GM20000 (cell line): ENCODE measurements at regions not wholly inside any gene's neighbourhood (a gene's known extent, or its start where the extent isn't known, plus 50 kb on each side); places are given as distances from the start of the nearest gene placed in this dataset.

ENCODE experiments used
- DNase-seq: peaks from one replicate; pipeline ENCODE4 v3.0.0; 2012; ENCODE audit warnings: low spot score
- TF ChIP-seq, protein P1 (sequence below): IDR thresholded peaks from 2 replicates; pipeline ENCODE4 v1.5.1; 2012; ENCODE audit warnings: mild to moderate bottlenecking, control low read depth; ENCODE audit errors: extremely low read depth, missing control alignments

DNA sequence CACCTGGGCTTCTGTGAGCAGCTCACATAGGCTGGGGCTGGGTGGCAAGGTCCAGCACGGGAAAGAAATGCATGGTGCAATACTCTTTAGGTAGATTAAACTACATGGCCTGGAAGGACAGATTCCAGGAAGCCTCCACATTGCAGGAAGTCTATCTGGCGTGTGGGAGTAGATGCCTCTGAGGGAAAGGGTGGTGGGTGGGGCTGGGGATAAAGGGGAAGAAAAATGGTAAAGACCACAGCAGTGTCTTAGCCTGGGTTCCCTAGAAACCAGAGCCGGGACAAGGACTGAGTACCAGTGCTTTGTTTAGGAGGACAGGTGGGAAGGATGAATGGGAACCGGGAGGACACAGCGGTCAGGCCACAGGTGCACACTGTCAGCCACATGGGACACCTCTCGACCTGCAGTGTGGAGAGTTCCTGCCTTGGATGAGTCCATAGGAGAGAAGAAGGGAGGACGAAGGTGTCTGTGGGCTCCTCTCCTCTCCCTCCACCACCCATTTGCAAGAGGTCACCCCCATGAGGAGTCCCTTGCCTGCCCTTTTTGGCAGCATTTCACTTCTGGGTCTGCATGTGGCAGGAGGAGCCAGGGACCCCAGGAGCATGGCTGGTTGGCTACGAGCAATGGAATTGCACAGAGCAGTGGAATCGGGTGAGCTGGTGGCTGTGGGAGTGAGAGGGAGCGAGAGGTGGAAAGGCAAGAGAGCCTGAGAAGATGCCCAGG lies 91.5 kb upstream of the HS6ST1 start:
- no peak for DNase-seq
- TF ChIP-seq, protein P1, sequence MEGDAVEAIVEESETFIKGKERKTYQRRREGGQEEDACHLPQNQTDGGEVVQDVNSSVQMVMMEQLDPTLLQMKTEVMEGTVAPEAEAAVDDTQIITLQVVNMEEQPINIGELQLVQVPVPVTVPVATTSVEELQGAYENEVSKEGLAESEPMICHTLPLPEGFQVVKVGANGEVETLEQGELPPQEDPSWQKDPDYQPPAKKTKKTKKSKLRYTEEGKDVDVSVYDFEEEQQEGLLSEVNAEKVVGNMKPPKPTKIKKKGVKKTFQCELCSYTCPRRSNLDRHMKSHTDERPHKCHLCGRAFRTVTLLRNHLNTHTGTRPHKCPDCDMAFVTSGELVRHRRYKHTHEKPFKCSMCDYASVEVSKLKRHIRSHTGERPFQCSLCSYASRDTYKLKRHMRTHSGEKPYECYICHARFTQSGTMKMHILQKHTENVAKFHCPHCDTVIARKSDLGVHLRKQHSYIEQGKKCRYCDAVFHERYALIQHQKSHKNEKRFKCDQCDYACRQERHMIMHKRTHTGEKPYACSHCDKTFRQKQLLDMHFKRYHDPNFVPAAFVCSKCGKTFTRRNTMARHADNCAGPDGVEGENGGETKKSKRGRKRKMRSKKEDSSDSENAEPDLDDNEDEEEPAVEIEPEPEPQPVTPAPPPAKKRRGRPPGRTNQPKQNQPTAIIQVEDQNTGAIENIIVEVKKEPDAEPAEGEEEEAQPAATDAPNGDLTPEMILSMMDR: no peak

DNA sequence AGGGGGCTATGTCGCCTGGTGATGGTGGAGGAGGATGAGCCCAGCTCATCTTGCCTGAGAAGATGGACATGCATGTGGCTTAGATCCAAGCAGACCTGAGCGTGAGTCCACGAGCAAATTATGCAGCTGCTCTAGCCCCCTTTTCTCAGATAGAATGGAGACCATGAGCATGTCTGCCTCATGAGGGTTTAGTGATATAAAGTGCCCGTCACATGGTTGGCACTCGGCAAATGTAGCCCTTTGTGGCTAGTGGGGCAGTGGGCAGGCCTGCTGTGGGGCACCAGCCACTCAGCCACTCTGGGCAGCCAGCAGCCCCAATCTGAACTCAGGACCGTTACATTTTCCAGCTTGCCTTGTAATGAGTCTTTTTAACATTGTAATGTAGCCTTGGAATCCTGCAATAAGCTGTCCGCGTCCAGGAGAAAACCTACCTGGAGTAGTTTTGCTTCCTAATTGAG lies 92.1 kb upstream of the HS6ST1 start:
- TF ChIP-seq, protein P1: no peak
- DNase-seq: no peak

DNA sequence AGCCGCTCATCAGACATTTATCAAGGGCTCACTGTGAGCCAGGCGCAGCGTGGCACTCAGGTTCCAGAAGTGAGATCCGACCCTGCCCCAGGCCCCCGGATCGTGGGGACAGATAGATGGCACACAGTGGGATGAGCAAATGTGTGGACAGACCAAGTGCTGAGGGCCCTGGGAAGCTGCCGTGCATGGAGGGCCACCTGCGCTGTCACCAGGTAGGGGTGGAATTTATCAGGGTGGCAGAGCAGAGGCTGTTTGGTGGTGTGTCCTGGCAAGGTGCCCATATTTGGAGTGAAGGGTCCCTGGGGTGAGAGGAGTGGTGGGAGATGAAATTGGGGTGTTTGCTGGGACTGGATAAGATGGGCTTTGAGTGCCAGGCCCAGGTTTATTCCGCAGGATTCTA lies 92.8 kb upstream of the HS6ST1 start:
- TF ChIP-seq, protein P1: no peak
- no peak for DNase-seq

DNA sequence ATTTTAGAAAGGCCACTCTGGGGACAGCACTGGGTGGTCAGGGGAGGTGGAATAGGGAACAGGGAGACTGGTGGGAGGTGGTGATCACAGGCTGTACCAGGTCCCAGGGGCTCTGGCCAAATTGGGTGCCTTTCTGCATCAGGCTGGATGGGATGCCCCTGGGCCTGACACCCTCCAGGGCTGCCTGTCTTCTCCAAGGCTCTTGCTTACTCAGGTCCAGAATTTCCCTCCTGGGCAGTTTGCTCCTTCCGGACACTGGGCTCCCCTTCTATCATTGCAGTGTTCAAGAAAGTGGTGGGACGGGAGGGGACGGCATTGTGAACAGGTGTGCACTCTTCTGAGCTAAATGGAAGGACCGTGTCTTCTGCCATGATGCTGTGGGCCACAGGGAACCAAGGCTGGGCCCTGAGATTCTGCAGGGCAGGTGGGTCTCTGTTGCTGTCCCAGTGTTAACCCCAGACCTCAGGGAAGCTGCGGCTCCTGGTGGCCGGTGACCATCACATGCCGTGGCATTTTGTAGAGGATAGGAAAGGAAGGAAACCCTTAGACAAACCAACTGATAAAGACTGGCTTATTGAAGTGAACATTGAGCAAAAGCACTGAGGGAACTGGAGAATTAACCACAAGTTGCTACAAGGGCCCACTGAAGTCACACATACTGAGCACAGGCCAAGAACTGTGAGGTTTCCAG lies 93.7 kb upstream of the HS6ST1 start:
- DNase-seq: no peak
- TF ChIP-seq, protein P1: no peak

DNA sequence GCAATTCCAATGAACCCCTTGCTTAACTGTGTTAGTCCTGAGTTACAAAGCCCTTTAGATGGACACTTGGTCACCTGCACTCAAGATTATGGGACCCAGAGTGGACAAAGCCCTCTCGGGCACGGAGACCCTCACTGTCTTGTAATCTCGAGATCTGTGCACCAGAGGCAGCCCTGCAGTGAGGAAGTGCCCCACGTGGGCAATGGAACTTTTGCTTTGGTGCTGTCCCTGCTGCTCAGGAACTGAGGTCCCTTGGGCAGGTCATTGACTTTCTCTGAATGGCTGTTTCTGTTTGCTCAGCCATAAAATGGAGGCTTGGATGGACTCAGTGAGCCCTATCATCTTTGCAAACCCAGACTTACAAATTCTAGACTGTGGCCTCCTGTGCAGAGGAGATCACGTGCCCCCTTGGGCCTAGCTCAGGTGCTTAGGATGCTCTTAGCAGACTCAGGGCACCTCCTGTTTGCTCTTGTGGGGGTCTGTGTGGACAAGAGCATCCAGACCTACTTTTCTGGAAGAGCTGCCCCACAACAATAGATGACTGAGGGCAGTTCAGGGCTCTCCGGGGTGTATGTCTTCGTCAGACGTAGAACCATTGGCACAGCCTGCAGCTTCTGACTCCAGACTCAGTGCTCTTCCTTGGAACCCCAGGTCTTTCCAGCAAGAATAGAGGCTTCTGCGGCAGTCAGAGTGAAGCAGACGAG lies 94.5 kb upstream of the HS6ST1 start:
- TF ChIP-seq, protein P1: no peak
- DNase-seq: no peak

DNA sequence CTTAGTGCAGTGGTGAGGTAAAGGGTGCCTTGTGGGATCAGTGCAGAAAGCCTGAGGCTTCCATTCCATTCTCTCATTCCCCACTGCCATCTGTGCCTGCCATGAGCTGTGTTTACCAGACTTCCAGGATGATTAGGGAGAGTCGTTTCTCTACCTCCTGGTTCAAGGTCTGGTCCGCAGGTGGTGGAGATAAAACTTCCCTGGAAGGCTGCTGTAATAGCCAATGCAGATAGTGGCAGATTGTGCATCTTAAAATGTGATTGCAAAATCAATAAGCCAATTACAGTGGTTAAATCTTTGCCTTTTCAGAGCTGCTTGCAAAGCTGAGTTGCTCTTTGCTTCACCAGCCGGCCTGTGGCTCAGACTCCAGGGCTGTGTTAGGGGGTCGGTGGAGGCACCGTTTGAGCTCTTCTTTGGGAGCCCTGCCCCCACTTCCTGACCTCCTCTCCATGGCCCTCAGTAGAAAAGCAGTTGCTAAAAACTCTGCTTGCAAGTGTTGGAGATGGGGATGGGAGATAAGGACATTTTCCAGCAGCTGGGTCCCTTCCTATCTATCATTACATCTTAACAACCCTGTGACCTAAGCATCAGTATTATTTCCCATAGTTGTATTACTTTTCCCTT lies 95.2 kb upstream of the HS6ST1 start:
- no peak for DNase-seq
- TF ChIP-seq, protein P1: no peak

DNA sequence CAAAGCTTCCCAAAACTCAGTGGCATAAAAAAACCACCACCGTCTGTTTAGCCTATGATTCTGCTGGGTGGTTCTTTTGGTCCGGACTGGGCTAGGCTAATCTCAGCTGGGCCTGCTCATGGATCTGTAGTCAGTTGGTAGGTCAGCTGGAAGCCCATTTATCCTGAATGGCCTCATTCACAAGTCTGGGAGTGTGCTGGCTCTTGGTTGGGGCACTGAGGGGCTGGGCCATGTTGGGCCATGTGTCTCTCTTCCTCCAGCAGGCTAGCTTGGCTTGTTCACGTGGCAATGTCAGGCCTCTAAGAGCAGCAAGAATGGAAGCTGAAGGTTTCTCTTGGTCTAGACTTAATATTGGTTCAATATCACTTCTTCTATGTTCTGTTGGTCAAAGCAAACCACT lies 95.7 kb upstream of the HS6ST1 start:
- TF ChIP-seq, protein P1: no peak
- DNase-seq: no peak
